ENCODE measurements at regions not wholly inside any gene's neighbourhood (a gene's known extent, or its start where the extent isn't known, plus 50 kb on each side); places are given as distances from the start of the nearest gene placed in this dataset.
"Not testable (repeated sequence)": the region's sequence is repeated elsewhere in the genome, so short reads cannot be mapped to it uniquely, and the experiment has no call there.

DNA sequence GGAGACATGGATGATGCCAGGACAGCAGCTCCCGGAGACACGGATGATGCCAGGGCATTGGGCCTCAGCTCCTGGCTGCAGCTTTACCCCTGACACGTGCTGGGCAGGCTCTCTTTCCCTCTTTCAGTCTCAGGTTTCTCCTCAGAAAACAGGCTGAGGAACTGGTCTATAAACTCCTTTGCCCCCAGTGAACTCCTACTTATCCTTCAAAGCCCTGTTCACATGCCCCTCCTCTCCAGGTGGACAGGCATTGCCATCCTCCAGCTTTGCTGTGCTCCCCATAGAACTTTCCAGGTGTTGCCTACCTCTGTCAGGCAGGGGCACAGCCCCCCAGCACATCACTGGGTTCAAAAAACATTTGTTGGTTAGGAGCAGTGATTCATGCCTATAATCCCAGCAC is 198.4 kb downstream of the BANP start:
- TF ChIP-seq, protein P1, sequence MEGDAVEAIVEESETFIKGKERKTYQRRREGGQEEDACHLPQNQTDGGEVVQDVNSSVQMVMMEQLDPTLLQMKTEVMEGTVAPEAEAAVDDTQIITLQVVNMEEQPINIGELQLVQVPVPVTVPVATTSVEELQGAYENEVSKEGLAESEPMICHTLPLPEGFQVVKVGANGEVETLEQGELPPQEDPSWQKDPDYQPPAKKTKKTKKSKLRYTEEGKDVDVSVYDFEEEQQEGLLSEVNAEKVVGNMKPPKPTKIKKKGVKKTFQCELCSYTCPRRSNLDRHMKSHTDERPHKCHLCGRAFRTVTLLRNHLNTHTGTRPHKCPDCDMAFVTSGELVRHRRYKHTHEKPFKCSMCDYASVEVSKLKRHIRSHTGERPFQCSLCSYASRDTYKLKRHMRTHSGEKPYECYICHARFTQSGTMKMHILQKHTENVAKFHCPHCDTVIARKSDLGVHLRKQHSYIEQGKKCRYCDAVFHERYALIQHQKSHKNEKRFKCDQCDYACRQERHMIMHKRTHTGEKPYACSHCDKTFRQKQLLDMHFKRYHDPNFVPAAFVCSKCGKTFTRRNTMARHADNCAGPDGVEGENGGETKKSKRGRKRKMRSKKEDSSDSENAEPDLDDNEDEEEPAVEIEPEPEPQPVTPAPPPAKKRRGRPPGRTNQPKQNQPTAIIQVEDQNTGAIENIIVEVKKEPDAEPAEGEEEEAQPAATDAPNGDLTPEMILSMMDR (IDR thresholded peaks at IDR 0.05; ENCODE audit: extremely low read depth in 1 of 2, insufficient read depth in 1 of 2, low read depth in 1 of 2, low read length in 2 of 2): not testable (repeated sequence)
- TF ChIP-seq EZH2 (IDR thresholded peaks at IDR 0.05; ENCODE audit: borderline replicate concordance, low read depth, low read length, severe bottlenecking); POLR2A (IDR thresholded peaks at IDR 0.05; ENCODE audit: low read depth, low read length): not testable (repeated sequence)
